ENCODE measurements at regions not wholly inside any gene's neighbourhood (a gene's known extent, or its start where the extent isn't known, plus 50 kb on each side); places are given as distances from the start of the nearest gene placed in this dataset.

DNA sequence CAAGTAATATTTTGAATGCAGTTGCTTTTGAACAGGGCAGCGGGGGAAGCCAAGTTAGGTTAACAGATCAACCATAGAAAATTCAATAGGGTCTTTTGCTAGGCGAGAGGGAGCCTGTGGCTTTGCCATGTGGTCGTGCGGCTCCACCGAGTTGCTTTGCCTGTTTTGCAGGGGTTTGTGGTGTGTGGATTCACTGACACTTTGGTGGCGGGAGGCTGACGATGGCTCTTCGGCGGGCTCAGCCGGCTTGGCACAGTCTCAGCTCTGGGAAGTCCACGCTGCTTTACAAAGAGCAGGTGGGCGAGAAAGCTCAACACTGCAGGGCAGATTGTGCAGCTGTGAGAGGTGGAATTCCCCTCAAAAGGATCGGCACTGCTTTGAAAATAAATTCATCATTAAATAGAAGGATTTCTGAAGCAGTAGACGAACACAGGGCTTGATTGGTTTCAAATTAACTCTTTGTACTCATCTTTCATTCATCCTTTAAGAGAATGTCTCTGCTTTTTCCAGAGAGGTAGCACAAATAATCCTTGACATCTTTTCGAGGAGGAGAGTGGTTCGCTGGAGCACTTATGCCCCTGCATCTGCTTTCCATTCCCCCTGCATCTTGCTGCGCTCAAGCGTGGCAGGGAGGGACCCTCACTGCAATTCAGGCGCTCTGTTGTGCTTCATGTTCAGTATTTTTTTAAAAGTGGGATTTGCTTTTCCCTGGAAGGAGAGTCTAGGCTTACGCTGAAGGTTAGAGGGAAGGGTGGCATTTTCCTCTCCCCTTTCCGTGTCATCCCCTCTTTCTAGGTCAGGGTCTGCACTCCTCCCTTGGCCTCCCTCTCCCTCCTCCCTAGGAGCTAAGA, 201.8 kb upstream of the LEF1 start:
- TF ChIP-seq, protein P1, sequence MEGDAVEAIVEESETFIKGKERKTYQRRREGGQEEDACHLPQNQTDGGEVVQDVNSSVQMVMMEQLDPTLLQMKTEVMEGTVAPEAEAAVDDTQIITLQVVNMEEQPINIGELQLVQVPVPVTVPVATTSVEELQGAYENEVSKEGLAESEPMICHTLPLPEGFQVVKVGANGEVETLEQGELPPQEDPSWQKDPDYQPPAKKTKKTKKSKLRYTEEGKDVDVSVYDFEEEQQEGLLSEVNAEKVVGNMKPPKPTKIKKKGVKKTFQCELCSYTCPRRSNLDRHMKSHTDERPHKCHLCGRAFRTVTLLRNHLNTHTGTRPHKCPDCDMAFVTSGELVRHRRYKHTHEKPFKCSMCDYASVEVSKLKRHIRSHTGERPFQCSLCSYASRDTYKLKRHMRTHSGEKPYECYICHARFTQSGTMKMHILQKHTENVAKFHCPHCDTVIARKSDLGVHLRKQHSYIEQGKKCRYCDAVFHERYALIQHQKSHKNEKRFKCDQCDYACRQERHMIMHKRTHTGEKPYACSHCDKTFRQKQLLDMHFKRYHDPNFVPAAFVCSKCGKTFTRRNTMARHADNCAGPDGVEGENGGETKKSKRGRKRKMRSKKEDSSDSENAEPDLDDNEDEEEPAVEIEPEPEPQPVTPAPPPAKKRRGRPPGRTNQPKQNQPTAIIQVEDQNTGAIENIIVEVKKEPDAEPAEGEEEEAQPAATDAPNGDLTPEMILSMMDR (IDR thresholded peaks at IDR 0.05; ENCODE audit: low read depth, low read length) = no peak
- DNase-seq (ENCODE audit: extremely low read depth, low read depth) = no peak

DNA sequence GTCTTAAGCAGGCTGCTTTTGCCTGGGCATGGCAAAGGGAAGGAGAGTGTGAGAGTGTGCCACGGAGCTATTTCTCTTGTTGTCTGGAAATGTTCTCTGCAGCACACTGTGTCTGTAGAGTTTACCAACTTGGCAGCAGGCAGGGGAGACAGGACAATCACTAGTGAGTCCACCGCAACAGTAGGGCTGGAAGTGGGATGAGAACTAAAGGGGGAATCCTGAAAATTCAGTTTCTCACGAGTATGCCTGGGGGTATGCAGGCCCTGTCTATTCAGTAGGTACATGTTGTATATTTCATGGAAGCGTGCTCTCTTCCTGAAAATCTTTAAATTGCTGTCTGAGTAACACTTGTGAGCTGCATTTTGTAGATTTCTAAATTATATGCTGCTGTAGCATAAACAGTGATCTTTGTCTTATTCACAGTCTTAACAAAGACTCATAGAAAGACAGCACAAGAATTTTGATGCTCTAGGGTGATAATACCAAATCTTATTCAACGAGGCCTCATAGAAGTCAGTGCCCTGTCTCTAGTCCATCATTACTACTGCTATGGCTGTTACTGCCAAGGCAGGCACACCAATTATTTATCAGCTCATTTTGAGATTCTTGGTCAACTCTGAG, 200.4 kb upstream of the LEF1 start:
- TF ChIP-seq, protein P1 (IDR thresholded peaks at IDR 0.05; ENCODE audit: low read depth, low read length) = no peak
- no peak for DNase-seq (ENCODE audit: extremely low read depth, low read depth)

DNA sequence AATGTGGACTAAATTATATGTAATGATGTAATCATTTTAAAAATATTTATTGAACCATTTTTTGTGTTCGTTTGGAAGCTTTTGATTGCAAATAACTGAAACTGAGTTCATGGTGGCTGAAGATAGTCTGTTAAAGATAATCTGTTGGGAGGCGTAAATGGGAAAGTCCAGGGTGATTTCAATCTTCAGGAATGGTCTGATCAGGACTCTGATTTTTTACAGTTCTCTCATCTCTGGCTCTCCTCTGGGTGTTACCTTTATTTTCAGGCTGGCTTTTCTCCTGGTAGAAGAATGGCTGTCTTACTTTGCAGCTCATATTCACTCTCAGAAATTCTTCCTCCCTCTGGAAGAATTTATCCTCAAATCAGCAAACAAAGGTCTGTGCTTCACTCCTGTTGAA, 199.0 kb upstream of the LEF1 start:
- TF ChIP-seq, protein P1 (IDR thresholded peaks at IDR 0.05; ENCODE audit: low read depth, low read length) = no peak
- DNase-seq (ENCODE audit: extremely low read depth, low read depth) = no peak

DNA sequence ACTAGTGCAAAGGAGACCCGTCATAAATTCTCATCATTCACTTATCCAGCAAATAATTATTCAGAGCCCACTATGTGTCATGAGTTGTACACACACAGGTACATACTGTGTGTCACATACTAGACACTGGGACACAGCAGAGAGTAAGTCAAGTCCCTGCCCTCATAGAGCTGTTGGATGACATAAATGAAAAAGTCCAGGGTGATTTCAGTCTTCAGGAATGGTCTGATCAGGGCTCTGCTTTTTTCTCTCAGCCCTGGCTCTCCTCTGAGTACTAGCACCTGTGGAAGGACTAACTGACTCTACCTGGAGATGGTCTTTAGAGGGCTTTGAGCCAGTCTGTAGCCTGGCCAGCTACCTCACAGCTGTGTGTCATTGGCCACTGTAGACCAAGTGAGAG, 198.0 kb upstream of the LEF1 start:
- TF ChIP-seq, protein P1 (IDR thresholded peaks at IDR 0.05; ENCODE audit: low read depth, low read length) = no peak
- DNase-seq (ENCODE audit: extremely low read depth, low read depth) = no peak

DNA sequence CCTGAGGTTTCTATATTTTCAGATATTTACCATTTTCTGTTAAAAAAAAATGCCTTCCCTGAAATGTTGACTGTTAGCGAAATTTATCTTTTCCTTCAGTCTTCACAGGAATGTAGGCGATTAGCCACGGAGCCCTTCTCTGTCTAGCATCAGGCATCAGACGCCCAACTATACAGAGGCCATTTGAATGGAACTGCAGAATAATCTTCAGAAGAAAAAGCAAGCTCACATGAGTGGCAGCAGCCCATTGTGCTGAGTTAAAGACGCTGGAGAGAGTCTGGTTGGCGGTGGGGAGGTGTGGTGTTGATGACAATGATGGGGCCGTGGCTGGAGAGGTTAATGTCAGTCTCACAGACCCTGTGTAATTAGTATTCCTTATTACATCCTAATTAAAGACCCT, 196.8 kb upstream of the LEF1 start:
- TF ChIP-seq, protein P1 (IDR thresholded peaks at IDR 0.05; ENCODE audit: low read depth, low read length) = no peak
- no peak for DNase-seq (ENCODE audit: extremely low read depth, low read depth)

DNA sequence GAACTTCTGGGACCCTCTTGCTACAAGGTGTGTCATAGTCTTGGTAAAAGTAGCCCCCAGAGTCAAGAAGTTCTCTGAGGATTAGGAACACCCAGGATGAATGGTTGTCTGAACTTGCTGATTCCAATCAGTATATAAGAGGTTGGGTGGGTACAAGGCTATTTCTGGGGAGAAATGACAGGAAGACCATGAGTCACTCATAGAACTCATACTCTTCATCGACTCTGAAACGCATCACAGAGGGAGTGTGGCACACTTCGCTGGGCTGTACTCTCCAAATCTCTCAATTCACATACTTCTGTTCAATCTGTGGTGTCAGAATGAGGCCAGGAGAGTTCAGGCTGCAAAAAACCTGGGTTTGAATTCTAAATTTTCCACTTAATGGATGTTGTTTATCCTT, 193.2 kb upstream of the LEF1 start:
- DNase-seq (ENCODE audit: extremely low read depth, low read depth) = no peak
- TF ChIP-seq, protein P1 (IDR thresholded peaks at IDR 0.05; ENCODE audit: low read depth, low read length) = no peak

DNA sequence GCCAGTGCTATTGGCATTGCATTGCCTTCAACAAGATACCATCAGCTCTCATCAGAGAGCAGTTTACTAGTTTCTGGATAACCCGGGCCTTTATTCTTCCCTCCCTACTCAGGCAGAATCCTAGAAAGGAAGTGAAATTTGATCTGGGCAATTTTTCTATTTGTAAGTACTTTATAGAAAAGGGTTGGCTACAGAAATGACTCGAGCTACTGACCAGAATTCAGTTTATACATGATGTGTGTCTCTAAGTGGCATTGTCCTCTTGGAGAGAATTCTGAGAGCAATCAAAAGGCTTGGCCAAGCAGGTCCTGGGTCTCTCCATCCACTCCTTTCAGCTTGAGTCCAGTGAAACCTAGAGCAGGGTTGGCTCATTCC, 192.7 kb upstream of the LEF1 start:
- no peak for DNase-seq (ENCODE audit: extremely low read depth, low read depth)
- TF ChIP-seq, protein P1 (IDR thresholded peaks at IDR 0.05; ENCODE audit: low read depth, low read length) = no peak

Data from AG09319 (cell line).